ENCODE measurements at regions not wholly inside any gene's neighbourhood (a gene's known extent, or its start where the extent isn't known, plus 50 kb on each side); places are given as distances from the start of the nearest gene placed in this dataset.
"Not testable (repeated sequence)": the region's sequence is repeated elsewhere in the genome, so short reads cannot be mapped to it uniquely, and the experiment has no call there.

- DNase-seq (ENCODE audit: low read depth), result no peak
- TF ChIP-seq CTCF (IDR thresholded peaks at IDR 0.05; ENCODE audit: low read depth, low read length, missing control alignments), result no peak
- H3K4me3 ChIP-seq (ENCODE audit: low read depth, low read length), result no peak overlapping the region
Measured at GRCh38 chr10:57605948-57606485, 661.7 kb downstream of the IPMK start.

GRCh38 chr10:57599440-57599839 lies 668.3 kb downstream of the IPMK start:
- no peak for DNase-seq (ENCODE audit: low read depth)
- no peak for TF ChIP-seq CTCF (IDR thresholded peaks at IDR 0.05; ENCODE audit: low read depth, low read length, missing control alignments)
- H3K4me3 ChIP-seq (ENCODE audit: low read depth, low read length), result no peak overlapping the region

GRCh38 chr10:57593983-57594573 lies 673.6 kb downstream of the IPMK start:
- no peak for TF ChIP-seq CTCF (IDR thresholded peaks at IDR 0.05; ENCODE audit: low read depth, low read length, missing control alignments)
- H3K4me3 ChIP-seq (ENCODE audit: low read depth, low read length), result no peak overlapping the region
- DNase-seq (ENCODE audit: low read depth), result no peak

GRCh38 chr10:57579926-57580325 lies 687.8 kb downstream of the IPMK start:
- no peak overlapping the region for H3K4me3 ChIP-seq (ENCODE audit: low read depth, low read length)
- no peak for DNase-seq (ENCODE audit: low read depth)
- peak; percentile 30 for TF ChIP-seq CTCF (IDR thresholded peaks at IDR 0.05; ENCODE audit: low read depth, low read length, missing control alignments)

GRCh38 chr10:57562211-57562610 lies 705.5 kb downstream of the IPMK start:
- H3K4me3 ChIP-seq (ENCODE audit: low read depth, low read length), result no peak overlapping the region
- TF ChIP-seq CTCF (IDR thresholded peaks at IDR 0.05; ENCODE audit: low read depth, low read length, missing control alignments), result no peak

GRCh38 chr10:57551774-57552173 lies 715.9 kb downstream of the IPMK start:
- not testable (repeated sequence) for H3K4me3 ChIP-seq (ENCODE audit: low read depth, low read length); DNase-seq (ENCODE audit: low read depth)

More at GRCh38 chr10:57562211-57562610, 705.5 kb downstream of the IPMK start:
- no peak for DNase-seq (ENCODE audit: low read depth)

GRCh38 chr10:57535306-57535705 lies 732.4 kb downstream of the IPMK start:
- H3K4me3 ChIP-seq (ENCODE audit: low read depth, low read length), result no peak overlapping the region
- DNase-seq (ENCODE audit: low read depth), result no peak
- no peak for TF ChIP-seq CTCF (IDR thresholded peaks at IDR 0.05; ENCODE audit: low read depth, low read length, missing control alignments)

All from GM12864 (cell line).